GM19324 (cell line): ENCODE measurements at regions not wholly inside any gene's neighbourhood (a gene's known extent, or its start where the extent isn't known, plus 50 kb on each side); places are given as distances from the start of the nearest gene placed in this dataset.
"Not testable (repeated sequence)": the region's sequence is repeated elsewhere in the genome, so short reads cannot be mapped to it uniquely, and the experiment has no call there.

Experiments
- ATAC-seq: cut with Tn5 transposase; IDR thresholded peaks from one replicate; pipeline ENCODE4 v1.9.1; 2021; ENCODE audit warnings: mild to moderate bottlenecking, moderate library complexity; ENCODE audit not compliant: unreplicated experiment, low FRiP score

DNA sequence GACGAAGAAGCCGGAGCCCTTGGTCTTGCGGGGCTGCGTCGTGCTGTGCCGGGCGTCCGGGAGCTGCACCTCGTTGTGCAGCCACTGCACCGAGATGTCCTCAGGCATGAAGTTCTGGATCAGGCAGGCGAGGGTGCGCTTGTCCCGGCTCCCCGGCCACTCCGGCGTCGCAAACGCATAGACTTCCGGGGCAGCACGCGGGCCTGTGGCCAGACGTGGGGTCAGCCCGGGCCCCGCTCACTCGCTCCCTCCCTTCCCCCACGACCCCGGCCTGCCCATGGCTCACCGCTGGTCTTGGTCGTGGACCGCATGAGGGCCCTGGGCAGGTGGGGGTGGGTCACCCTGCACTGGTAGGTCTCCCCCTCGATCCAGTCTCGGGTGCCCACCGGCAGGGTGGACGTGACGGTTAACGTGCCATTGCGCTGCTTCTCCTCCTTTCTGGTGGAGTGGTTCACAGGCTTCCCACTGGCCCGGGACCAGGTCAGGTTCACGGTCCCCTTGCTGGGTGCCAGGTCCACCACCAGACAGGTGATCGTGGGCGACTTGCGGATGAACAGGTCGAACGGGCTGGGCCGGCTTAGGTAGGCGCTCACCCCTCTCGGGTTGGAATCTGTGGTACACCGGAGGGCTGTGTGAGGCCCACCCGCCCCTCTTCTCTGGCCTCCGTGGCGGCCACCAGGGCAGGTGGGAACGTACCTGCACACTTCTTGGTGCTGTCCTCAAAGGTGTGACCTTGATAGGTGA lies 74.0 kb downstream of the TMEM121 start:
- not testable (repeated sequence) for ATAC-seq

DNA sequence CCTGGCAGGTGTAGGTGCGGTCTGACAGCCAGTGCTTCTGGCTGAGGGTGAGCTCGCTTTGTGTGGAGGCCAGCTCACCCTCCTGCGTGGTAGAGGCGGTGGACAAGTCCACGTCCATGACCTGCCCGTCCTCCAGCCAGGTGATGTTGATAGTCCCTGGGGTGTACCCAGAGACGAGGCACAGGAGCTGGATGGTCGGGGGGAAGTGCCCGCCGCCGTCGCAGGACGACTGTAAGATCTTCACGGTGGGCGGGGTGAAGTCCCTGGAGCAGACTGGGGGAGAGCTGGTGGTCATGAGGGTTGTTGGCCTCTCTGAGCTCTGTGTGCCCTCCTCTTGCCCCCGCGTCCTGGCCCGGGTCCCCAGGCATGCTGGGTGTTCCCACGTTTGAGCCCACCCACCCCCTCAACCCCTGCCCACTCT lies 74.6 kb downstream of the TMEM121 start:
- ATAC-seq: no peak

GRCh38 chr14:105601360-105602242 lies 75.2 kb downstream of the TMEM121 start:
- no peak for ATAC-seq

- ATAC-seq: no peak
Measured at GRCh38 chr14:105602243-105602750, 75.9 kb downstream of the TMEM121 start.

- ATAC-seq: no peak
Measured at GRCh38 chr14:105602799-105603793, 76.7 kb downstream of the TMEM121 start.

- ATAC-seq: not testable (repeated sequence)
Measured at GRCh38 chr14:105604531-105605463, 78.4 kb downstream of the TMEM121 start.

DNA sequence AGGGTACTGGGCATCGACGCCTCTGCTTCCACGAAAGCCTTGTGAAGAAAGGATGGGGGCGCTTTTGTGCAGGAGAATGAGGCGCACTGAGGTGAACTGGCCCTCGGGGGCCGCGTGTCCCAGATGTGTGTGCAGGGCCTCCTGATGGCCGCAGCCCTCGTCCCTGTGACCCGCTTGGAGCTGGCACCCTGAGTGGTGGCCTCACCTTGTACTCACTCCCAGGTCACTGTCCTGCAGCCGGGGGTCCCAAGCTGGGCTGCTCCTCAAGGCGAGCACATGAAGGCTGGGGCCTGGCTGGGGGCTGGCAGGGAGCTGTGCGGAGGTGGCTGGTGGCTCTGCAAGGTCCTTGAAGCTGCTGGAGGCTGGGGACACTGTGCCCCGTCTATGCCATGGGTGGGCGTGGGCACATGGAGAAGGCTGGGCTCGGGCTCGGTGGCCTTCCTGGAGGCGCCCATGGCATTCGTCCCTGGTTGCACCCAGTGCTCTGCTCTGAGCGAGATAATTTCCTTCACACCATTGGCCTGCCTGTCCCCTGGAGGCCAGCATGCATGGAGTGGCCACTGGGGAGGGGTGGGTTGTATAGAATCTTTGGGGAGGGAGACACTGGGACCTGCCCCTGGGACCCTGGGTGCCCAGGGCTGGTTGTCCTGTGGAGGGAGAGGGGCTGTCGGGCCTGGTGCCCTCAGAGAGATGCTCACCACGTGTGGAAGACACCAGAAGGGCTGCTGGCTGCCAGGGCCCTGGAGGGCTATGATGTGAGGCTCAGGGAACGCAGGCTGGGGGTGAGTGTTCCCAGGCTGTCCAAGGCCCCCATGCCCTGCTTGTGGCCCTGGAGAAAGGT lies 79.3 kb downstream of the TMEM121 start:
- no peak for ATAC-seq

DNA sequence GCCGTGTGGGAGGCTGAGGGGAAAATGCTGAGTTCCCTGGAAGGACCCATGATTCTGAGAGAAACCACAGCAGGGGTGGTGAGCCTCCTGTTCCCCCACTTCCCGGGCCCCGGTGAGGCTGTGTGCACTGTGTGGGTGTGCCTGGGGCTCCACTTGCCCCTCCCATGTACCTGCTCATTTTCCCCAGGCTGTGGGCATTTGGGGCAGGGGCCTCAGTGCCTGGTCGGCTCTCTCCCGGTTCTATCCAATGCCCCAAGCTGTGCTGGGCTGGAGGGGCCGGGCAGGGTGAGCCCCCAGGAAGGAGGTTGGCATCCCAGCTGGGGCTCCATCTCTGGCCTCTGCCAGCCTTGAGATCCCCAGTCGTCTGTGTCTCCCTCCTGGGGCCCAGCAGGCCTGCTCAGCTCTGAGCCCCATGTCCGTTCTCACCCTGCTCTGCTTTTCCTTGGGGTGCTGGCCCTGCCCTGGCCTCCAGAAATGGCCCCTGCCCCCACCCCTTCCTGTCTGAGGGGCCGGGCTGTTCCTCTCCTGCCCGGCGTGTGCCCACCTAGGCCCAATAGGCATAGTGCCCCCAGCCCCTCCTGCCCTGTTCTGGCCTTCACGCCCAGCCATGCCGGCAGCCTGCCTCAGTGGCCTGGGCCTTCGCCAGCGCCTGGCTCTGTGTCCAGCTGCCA lies 80.1 kb downstream of the TMEM121 start:
- not testable (repeated sequence) for ATAC-seq

GRCh38 chr14:105607025-105607424 lies 80.6 kb downstream of the TMEM121 start:
- not testable (repeated sequence) for ATAC-seq

DNA sequence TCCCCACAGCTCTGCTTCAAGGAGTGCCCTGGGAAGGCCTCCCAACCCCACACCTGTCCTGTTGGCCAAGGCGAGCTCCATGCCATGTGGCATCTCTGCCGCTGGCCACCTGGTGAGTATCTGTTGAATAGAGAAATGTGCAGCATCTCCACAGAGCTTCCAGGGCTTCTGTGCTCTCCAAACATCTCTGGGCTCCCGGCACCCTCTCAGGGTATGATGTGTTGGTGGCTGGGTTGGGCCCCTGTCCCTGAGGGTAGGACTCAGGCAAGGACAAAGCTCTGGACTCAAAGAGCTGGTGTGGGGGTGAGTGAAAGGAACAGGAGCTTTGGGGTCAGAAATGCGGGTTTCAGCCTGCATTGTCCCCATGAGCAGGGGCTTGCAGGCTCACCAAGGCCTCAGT lies 88.6 kb downstream of the TMEM121 start:
- ATAC-seq: not testable (repeated sequence)

GRCh38 chr14:105615986-105616801 lies 89.8 kb downstream of the TMEM121 start:
- not testable (repeated sequence) for ATAC-seq

- no peak for ATAC-seq
Measured at GRCh38 chr14:105616802-105617192, 90.4 kb downstream of the TMEM121 start.

- ATAC-seq: no peak
Measured at GRCh38 chr14:105617201-105617777, 90.9 kb downstream of the TMEM121 start.

DNA sequence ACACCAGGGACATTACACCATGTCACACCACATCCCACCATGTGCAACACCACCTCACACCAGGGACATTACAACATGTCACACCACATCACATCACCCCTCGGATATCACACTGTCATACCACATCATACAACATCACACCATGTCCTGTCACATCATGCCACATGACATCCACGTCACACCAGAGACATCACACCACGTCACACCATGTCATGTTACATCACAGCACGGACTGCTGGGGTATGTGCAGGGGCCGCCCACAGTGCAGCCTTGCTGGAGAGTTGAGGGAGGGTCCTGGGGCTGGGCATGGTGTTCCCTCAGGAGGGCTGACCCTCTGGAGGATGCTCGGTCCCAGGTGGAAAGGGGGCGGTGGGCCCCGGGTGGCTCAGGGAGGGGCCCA lies 91.4 kb downstream of the TMEM121 start:
- ATAC-seq: not testable (repeated sequence)

GRCh38 chr14:105619324-105619723 lies 92.9 kb downstream of the TMEM121 start:
- not testable (repeated sequence) for ATAC-seq

DNA sequence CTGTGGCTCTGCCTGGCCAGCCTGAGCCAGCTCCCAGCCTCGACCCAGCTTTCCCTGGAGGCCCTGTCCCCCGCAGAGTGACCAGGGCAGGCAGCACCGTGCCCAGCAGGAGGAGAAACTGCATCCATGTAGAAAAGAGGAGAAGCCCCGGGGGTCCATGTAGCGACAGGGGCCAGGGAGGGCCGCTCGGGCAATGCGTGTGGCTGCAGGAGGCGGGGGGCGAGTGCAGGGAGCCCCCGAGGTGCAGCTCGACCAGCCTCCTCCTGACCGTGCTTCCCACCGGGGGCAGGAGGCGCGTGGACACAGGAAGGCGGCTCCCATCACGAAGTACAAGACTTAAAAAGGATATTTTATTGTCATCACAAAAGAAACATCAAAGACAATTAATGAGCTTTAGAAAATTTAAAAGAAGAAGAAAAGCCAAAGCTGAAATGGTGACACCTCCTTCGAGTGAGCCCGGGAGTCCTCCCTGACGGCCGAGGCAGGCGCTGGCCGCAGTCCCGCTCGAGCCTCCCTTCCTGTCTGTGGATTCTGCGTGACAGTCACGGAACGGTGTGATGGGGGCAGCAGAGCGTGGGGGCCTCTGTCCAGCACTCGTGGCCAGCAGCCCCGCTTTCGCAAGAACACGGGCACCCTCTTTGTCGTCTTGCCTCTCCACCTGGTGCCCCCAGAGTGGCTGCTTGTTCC lies 93.9 kb downstream of the TMEM121 start:
- not testable (repeated sequence) for ATAC-seq
